Breast epithelium (tissue), 4 donors: ENCODE measurements at regions not wholly inside any gene's neighbourhood (a gene's known extent, or its start where the extent isn't known, plus 50 kb on each side); places are given as distances from the start of the nearest gene placed in this dataset.

Source experiments
- DNase-seq, 2 donors: peaks; one replicate each; pipeline ENCODE4 v3.0.0-alpha.2; 2019; ENCODE audit warnings: low spot score in 2 of 2
- H3K27ac ChIP-seq, 2 donors: fragments of 200-600 bp; sonication (generic) in 1 of 2; one replicate each; pipeline ENCODE4 v1.5.1; 2016 to 2019; ENCODE audit warnings: mild to moderate bottlenecking in 1 of 2
- H3K27me3 ChIP-seq, 2 donors: fragments of 200-600 bp; sonication (generic) in 1 of 2; one replicate each; pipeline versions ENCODE4 v1.5.1 to v1.6.0; 2017 to 2019; ENCODE audit warnings: control low read depth in 1 of 2, mild to moderate bottlenecking in 1 of 2
- H3K36me3 ChIP-seq: fragments of 200-600 bp; one replicate; pipeline ENCODE4 v1.5.1; 2019
- H3K4me1 ChIP-seq, 2 donors: fragments of 200-600 bp; sonication (generic); one replicate each; pipeline ENCODE4 v1.5.1; 2016 to 2019; ENCODE audit warnings: control low read depth in 1 of 2
- H3K4me3 ChIP-seq, 3 donors: fragments of 200-600 bp; sonication (generic); 1 replicate in 2 of 3; 2 replicates in 1 of 3; pipeline ENCODE4 v1.5.1; 2016 to 2019; ENCODE audit warnings: mild to moderate bottlenecking in 3 of 3, moderate library complexity in 2 of 3
- H3K9me3 ChIP-seq, 2 donors: fragments of 200-600 bp; sonication (generic) in 1 of 2; one replicate each; pipeline ENCODE4 v1.5.1; 2016 to 2019; ENCODE audit warnings: control low read depth in 1 of 2
- CTCF ChIP-seq, 3 donors: fragments of 450-650 bp; IDR thresholded peaks; one replicate each; pipeline ENCODE4 v1.5.1; 2016 to 2017; ENCODE audit warnings: antibody characterized with exemption in 3 of 3, mild to moderate bottlenecking in 3 of 3, moderate library complexity in 3 of 3
- POLR2A ChIP-seq: fragments of 450-650 bp; IDR thresholded peaks from one replicate; pipeline ENCODE4 v1.6.1; 2016; ENCODE audit warnings: antibody characterized with exemption, mild to moderate bottlenecking, moderate library complexity
- POLR2AphosphoS5 ChIP-seq, 3 donors: sonication (generic); formaldehyde crosslinking; IDR thresholded peaks; one replicate each; pipeline ENCODE4 v1.6.1; 2017; ENCODE audit warnings: antibody characterized with exemption in 3 of 3
- intact Hi-C: fragments of 100-400 bp; cut with DNase I; formaldehyde crosslinking; loops from one replicate; pipeline ENCODE4 v1.15.1; 2023; ENCODE audit warnings: low total_unique reads

- no peaks in the 10 kb centered on the region for H3K9me3 ChIP-seq
- intact Hi-C loops = no loop called here
Measured at GRCh38 chr3:25053360-25053759, 374.7 kb upstream of the RARB start.

GRCh38 chr3:25056036-25056755, 371.9 kb upstream of the RARB start:
- intact Hi-C loops = no loop called here
- H3K9me3 ChIP-seq = no peaks in the 10 kb centered on the region
- no peaks in the 10 kb centered on the region for H3K4me1 ChIP-seq

More at GRCh38 chr3:25053360-25053759, 374.7 kb upstream of the RARB start:
- no peak for DNase-seq
- no peak overlapping the region for H3K27ac ChIP-seq
- no peak for TF ChIP-seq POLR2AphosphoS5 (IDR thresholded peaks at IDR 0.05)
- TF ChIP-seq POLR2A = no peak
- TF ChIP-seq CTCF (IDR thresholded peaks at IDR 0.05) = no peak
- H3K36me3 ChIP-seq = no peaks in the 10 kb centered on the region
- no peaks in the 10 kb centered on the region for H3K4me1 ChIP-seq
- H3K27me3 ChIP-seq = no peaks in the 10 kb centered on the region
- H3K4me3 ChIP-seq = no peak overlapping the region

GRCh38 chr3:25056803-25057351, 371.2 kb upstream of the RARB start:
- Histone ChIP-seq H3K27ac (peak overlapping the region in 1 of 2 donors; percentile 43), H3K4me1 (no peaks in the 10 kb centered on the region), H3K4me3 (no peak overlapping the region), H3K36me3 (no peaks in the 10 kb centered on the region), H3K27me3 (no peaks in the 10 kb centered on the region), H3K9me3 (no peaks in the 10 kb centered on the region)
- intact Hi-C loops = no loop called here
- no peak for TF ChIP-seq CTCF (IDR thresholded peaks at IDR 0.05)
- TF ChIP-seq POLR2A = no peak
- no peak for TF ChIP-seq POLR2AphosphoS5 (IDR thresholded peaks at IDR 0.05)
- no peak for DNase-seq

More at GRCh38 chr3:25056036-25056755, 371.9 kb upstream of the RARB start:
- Histone ChIP-seq H3K27me3 (no peaks in the 10 kb centered on the region), H3K36me3 (no peaks in the 10 kb centered on the region), H3K27ac (no peak overlapping the region), H3K4me3 (no peak overlapping the region)
- TF ChIP-seq CTCF (IDR thresholded peaks at IDR 0.05) = no peak
- no peak for TF ChIP-seq POLR2AphosphoS5 (IDR thresholded peaks at IDR 0.05)
- TF ChIP-seq POLR2A = no peak
- DNase-seq = no peak

GRCh38 chr3:25057379-25057778, 370.7 kb upstream of the RARB start:
- Histone ChIP-seq H3K9me3 (no peaks in the 10 kb centered on the region), H3K36me3 (no peaks in the 10 kb centered on the region), H3K27me3 (no peaks in the 10 kb centered on the region), H3K4me1 (no peaks in the 10 kb centered on the region), H3K27ac (no peak overlapping the region), H3K4me3 (no peak overlapping the region)
- TF ChIP-seq CTCF (IDR thresholded peaks at IDR 0.05) (no peak), POLR2A (no peak), POLR2AphosphoS5 (IDR thresholded peaks at IDR 0.05) (no peak)
- intact Hi-C loops = no loop called here
- DNase-seq = no peak

- TF ChIP-seq POLR2AphosphoS5 (IDR thresholded peaks at IDR 0.05) (no peak), CTCF (IDR thresholded peaks at IDR 0.05) (no peak), POLR2A (no peak)
- no peaks in the 10 kb centered on the region for H3K27me3 ChIP-seq
- H3K4me1 ChIP-seq = no peaks in the 10 kb centered on the region
- H3K4me3 ChIP-seq = no peak overlapping the region
- no peaks in the 10 kb centered on the region for H3K9me3 ChIP-seq
- no peaks in the 10 kb centered on the region for H3K36me3 ChIP-seq
- no peak overlapping the region for H3K27ac ChIP-seq
- intact Hi-C loops = no loop called here
- DNase-seq = no peak
Measured at GRCh38 chr3:25064681-25065080, 363.4 kb upstream of the RARB start.
